ENCODE measurements at regions not wholly inside any gene's neighbourhood (a gene's known extent, or its start where the extent isn't known, plus 50 kb on each side); places are given as distances from the start of the nearest gene placed in this dataset.

DNA sequence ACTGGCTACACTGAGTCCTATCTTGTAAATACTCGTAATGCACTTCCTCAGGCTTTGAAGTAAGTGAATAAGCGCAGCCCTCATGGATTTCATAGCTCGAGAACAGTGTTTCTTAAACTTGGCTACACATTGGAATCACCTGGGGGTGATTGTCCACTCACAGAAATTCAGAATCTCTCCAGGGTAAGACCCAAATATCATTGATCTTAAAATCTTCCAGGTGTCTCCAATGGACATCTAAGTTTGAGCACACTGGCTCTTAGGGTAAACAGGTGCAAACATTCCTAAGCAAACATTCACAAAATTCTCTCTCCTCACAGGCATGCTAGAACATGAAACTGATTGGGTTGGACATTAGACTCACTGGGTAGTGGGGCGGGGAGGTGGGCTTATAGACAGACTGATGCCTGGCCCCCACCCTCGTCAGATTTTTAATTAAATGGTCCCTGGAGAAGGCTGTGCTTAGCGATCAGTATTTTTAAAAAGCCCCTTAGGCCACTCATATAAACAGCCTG, 279.7 kb upstream of the TBL1XR1 start:
- no peaks in the 10 kb centered on the region for H3K36me3 Mint-ChIP-seq
- DNase-seq (ENCODE audit: low spot score): no peak
- no peak overlapping the region for H3K4me3 Mint-ChIP-seq
- no peak for ATAC-seq
- H3K4me1 Mint-ChIP-seq: peaks cover 5% of the 10 kb centered on the region
- POLR2A ChIA-PET: no interaction called here
- CTCF ChIA-PET: no interaction called here
- TF ChIP-seq FOXJ3 (CRISPR knock-in tag; IDR thresholded peaks at IDR 0.05; ENCODE audit: borderline replicate concordance) (no peak), KAT7 (CRISPR knock-in tag; IDR thresholded peaks at IDR 0.05; ENCODE audit: borderline replicate concordance) (no peak), TCF7 (CRISPR knock-in tag; IDR thresholded peaks at IDR 0.05; ENCODE audit: low read depth) (no peak), SP1 (CRISPR knock-in tag; conservative IDR thresholded peaks at IDR 0.05) (no peak), ZNF121 (CRISPR knock-in tag; IDR thresholded peaks at IDR 0.05) (no peak)
- TF ChIP-seq, protein P1, sequence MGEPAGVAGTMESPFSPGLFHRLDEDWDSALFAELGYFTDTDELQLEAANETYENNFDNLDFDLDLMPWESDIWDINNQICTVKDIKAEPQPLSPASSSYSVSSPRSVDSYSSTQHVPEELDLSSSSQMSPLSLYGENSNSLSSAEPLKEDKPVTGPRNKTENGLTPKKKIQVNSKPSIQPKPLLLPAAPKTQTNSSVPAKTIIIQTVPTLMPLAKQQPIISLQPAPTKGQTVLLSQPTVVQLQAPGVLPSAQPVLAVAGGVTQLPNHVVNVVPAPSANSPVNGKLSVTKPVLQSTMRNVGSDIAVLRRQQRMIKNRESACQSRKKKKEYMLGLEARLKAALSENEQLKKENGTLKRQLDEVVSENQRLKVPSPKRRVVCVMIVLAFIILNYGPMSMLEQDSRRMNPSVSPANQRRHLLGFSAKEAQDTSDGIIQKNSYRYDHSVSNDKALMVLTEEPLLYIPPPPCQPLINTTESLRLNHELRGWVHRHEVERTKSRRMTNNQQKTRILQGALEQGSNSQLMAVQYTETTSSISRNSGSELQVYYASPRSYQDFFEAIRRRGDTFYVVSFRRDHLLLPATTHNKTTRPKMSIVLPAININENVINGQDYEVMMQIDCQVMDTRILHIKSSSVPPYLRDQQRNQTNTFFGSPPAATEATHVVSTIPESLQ (CRISPR knock-in tag; IDR thresholded peaks at IDR 0.05): no peak
- TF ChIP-seq, protein P2, sequence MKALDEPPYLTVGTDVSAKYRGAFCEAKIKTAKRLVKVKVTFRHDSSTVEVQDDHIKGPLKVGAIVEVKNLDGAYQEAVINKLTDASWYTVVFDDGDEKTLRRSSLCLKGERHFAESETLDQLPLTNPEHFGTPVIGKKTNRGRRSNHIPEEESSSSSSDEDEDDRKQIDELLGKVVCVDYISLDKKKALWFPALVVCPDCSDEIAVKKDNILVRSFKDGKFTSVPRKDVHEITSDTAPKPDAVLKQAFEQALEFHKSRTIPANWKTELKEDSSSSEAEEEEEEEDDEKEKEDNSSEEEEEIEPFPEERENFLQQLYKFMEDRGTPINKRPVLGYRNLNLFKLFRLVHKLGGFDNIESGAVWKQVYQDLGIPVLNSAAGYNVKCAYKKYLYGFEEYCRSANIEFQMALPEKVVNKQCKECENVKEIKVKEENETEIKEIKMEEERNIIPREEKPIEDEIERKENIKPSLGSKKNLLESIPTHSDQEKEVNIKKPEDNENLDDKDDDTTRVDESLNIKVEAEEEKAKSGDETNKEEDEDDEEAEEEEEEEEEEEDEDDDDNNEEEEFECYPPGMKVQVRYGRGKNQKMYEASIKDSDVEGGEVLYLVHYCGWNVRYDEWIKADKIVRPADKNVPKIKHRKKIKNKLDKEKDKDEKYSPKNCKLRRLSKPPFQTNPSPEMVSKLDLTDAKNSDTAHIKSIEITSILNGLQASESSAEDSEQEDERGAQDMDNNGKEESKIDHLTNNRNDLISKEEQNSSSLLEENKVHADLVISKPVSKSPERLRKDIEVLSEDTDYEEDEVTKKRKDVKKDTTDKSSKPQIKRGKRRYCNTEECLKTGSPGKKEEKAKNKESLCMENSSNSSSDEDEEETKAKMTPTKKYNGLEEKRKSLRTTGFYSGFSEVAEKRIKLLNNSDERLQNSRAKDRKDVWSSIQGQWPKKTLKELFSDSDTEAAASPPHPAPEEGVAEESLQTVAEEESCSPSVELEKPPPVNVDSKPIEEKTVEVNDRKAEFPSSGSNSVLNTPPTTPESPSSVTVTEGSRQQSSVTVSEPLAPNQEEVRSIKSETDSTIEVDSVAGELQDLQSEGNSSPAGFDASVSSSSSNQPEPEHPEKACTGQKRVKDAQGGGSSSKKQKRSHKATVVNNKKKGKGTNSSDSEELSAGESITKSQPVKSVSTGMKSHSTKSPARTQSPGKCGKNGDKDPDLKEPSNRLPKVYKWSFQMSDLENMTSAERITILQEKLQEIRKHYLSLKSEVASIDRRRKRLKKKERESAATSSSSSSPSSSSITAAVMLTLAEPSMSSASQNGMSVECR (CRISPR knock-in tag; IDR thresholded peaks at IDR 0.05; ENCODE audit: borderline replicate concordance): no peak
- TF ChIP-seq, protein P3, sequence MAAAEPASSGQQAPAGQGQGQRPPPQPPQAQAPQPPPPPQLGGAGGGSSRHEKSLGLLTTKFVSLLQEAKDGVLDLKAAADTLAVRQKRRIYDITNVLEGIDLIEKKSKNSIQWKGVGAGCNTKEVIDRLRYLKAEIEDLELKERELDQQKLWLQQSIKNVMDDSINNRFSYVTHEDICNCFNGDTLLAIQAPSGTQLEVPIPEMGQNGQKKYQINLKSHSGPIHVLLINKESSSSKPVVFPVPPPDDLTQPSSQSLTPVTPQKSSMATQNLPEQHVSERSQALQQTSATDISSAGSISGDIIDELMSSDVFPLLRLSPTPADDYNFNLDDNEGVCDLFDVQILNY (CRISPR knock-in tag; IDR thresholded peaks at IDR 0.05): no peak
- TF ChIP-seq, protein P4, sequence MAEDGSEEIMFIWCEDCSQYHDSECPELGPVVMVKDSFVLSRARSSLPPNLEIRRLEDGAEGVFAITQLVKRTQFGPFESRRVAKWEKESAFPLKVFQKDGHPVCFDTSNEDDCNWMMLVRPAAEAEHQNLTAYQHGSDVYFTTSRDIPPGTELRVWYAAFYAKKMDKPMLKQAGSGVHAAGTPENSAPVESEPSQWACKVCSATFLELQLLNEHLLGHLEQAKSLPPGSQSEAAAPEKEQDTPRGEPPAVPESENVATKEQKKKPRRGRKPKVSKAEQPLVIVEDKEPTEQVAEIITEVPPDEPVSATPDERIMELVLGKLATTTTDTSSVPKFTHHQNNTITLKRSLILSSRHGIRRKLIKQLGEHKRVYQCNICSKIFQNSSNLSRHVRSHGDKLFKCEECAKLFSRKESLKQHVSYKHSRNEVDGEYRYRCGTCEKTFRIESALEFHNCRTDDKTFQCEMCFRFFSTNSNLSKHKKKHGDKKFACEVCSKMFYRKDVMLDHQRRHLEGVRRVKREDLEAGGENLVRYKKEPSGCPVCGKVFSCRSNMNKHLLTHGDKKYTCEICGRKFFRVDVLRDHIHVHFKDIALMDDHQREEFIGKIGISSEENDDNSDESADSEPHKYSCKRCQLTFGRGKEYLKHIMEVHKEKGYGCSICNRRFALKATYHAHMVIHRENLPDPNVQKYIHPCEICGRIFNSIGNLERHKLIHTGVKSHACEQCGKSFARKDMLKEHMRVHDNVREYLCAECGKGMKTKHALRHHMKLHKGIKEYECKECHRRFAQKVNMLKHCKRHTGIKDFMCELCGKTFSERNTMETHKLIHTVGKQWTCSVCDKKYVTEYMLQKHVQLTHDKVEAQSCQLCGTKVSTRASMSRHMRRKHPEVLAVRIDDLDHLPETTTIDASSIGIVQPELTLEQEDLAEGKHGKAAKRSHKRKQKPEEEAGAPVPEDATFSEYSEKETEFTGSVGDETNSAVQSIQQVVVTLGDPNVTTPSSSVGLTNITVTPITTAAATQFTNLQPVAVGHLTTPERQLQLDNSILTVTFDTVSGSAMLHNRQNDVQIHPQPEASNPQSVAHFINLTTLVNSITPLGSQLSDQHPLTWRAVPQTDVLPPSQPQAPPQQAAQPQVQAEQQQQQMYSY (CRISPR knock-in tag; IDR thresholded peaks at IDR 0.05): no peak
- no peaks in the 10 kb centered on the region for H3K9me3 Mint-ChIP-seq
- no peak overlapping the region for H3K27ac Mint-ChIP-seq
- no peaks in the 10 kb centered on the region for H3K27me3 Mint-ChIP-seq (ENCODE audit: low read depth)

DNA sequence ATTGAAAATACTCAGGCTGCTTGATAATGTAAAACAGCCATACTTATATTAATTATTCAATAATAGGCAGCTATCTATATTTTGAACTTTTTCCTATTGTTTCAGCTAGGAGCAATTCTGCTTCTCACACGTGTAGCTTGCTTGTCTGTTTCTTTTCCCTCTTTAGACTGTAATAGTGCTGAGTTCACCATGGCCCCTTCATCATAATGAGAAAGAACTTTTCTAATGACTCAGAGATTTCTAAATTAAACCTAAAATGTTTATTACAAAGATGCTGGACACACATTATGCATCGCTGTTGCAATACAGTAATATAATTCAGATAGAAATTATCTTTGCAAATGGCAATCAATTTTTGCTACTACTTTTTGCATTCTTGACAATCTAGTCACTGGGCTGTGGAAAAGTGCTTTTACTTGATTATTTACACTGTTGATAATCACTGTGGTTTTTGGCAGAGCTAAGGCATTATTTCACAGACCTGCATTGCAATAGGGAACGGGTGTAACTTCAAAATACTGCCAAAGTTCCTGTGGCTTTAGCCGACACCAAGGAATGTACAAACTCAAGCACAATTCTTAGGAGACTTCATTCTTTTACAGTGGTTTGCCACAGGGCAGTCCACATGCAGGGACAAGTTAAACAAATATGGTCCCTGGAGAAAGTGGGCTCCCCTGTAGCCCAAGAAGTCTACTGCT, 281.0 kb upstream of the TBL1XR1 start:
- H3K36me3 Mint-ChIP-seq: no peaks in the 10 kb centered on the region
- H3K27me3 Mint-ChIP-seq (ENCODE audit: low read depth): no peaks in the 10 kb centered on the region
- ATAC-seq (no peak), DNase-seq (ENCODE audit: low spot score) (no peak)
- H3K4me1 Mint-ChIP-seq: peaks cover 2% of the 10 kb centered on the region
- H3K9me3 Mint-ChIP-seq: no peaks in the 10 kb centered on the region
- H3K27ac Mint-ChIP-seq: no peak overlapping the region
- ChIA-PET CTCF (interaction anchor here (0.6 kb wide), 1 partner anchor 234 kb away, joined by 4 read pairs; no protein-coding TSS in a partner anchor), POLR2A (no interaction called here)
- H3K4me3 Mint-ChIP-seq: no peak overlapping the region
- TF ChIP-seq, protein P5, sequence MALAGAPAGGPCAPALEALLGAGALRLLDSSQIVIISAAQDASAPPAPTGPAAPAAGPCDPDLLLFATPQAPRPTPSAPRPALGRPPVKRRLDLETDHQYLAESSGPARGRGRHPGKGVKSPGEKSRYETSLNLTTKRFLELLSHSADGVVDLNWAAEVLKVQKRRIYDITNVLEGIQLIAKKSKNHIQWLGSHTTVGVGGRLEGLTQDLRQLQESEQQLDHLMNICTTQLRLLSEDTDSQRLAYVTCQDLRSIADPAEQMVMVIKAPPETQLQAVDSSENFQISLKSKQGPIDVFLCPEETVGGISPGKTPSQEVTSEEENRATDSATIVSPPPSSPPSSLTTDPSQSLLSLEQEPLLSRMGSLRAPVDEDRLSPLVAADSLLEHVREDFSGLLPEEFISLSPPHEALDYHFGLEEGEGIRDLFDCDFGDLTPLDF (CRISPR knock-in tag; IDR thresholded peaks at IDR 0.05): no peak
- TF ChIP-seq, protein P6, sequence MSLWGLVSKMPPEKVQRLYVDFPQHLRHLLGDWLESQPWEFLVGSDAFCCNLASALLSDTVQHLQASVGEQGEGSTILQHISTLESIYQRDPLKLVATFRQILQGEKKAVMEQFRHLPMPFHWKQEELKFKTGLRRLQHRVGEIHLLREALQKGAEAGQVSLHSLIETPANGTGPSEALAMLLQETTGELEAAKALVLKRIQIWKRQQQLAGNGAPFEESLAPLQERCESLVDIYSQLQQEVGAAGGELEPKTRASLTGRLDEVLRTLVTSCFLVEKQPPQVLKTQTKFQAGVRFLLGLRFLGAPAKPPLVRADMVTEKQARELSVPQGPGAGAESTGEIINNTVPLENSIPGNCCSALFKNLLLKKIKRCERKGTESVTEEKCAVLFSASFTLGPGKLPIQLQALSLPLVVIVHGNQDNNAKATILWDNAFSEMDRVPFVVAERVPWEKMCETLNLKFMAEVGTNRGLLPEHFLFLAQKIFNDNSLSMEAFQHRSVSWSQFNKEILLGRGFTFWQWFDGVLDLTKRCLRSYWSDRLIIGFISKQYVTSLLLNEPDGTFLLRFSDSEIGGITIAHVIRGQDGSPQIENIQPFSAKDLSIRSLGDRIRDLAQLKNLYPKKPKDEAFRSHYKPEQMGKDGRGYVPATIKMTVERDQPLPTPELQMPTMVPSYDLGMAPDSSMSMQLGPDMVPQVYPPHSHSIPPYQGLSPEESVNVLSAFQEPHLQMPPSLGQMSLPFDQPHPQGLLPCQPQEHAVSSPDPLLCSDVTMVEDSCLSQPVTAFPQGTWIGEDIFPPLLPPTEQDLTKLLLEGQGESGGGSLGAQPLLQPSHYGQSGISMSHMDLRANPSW (CRISPR knock-in tag; conservative IDR thresholded peaks at IDR 0.05; ENCODE audit: low read depth): no peak
- TF ChIP-seq ZNF423 (CRISPR knock-in tag; IDR thresholded peaks at IDR 0.05): no peak
- TF ChIP-seq, protein P7, sequence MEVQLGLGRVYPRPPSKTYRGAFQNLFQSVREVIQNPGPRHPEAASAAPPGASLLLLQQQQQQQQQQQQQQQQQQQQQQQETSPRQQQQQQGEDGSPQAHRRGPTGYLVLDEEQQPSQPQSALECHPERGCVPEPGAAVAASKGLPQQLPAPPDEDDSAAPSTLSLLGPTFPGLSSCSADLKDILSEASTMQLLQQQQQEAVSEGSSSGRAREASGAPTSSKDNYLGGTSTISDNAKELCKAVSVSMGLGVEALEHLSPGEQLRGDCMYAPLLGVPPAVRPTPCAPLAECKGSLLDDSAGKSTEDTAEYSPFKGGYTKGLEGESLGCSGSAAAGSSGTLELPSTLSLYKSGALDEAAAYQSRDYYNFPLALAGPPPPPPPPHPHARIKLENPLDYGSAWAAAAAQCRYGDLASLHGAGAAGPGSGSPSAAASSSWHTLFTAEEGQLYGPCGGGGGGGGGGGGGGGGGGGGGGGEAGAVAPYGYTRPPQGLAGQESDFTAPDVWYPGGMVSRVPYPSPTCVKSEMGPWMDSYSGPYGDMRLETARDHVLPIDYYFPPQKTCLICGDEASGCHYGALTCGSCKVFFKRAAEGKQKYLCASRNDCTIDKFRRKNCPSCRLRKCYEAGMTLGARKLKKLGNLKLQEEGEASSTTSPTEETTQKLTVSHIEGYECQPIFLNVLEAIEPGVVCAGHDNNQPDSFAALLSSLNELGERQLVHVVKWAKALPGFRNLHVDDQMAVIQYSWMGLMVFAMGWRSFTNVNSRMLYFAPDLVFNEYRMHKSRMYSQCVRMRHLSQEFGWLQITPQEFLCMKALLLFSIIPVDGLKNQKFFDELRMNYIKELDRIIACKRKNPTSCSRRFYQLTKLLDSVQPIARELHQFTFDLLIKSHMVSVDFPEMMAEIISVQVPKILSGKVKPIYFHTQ (CRISPR knock-in tag; IDR thresholded peaks at IDR 0.05): no peak
- no peak for TF ChIP-seq CREM (CRISPR knock-in tag; IDR thresholded peaks at IDR 0.05)
